HG02588 (cell line): ENCODE measurements at regions not wholly inside any gene's neighbourhood (a gene's known extent, or its start where the extent isn't known, plus 50 kb on each side); places are given as distances from the start of the nearest gene placed in this dataset.

Experiments used
- ATAC-seq: cut with Tn5 transposase; IDR thresholded peaks from one replicate; pipeline ENCODE4 v1.9.1; 2021; ENCODE audit warnings: mild to moderate bottlenecking, moderate library complexity; ENCODE audit not compliant: unreplicated experiment

GRCh38 chr9:82538634-82539033 is 524.3 kb downstream of the RASEF start:
- ATAC-seq: no peak

DNA sequence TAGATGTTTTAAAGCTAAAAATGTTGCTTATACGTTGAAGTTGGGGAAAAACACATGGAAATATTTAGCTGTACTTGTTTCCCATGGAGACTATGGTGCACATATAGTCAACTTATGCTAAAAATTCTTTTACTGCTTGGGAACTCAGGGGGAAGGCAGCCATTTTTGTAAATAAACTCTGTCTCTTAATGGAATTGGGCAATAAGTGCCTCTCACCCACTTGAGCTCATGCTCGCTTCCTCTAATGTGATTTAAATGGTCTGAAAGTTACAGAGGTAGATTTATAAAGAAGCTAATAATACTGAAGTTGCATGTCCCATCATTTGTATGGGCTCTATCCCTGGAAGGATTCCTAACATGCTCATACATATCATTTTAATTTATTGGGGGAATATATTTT is 523.8 kb downstream of the RASEF start:
- no peak for ATAC-seq

DNA sequence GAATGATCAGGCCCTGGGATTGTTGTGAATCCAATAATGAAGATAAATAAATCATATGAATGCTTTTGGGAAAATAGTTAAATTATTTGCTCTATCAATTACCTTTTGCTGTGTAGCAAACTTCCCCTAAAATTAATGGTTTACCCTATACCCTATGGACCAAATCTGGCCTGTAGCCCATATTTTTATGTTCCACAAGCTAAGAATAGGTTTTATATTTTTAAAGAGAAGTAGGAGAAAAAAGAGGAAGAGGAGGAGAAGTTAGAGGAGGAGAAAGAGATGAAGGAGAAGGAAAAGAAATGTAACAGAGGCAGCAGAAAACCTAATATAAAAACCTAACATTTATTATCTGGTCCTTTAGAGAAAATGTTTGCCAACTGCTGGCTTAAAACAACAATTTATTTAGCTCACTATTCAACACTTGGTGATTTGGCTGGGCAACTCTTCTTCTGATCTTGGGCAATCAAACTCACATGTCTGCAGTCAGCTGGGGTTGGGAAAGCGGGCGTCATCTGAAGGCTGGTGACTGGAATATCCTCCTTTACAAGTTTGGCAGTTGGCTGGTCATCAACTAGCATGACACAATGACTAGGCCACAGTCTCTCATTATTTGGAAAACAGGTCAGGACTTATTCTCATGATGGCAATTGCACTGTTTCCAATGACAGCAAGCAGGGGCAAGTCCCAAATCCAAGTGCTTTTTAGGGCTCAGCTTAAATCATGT is 522.9 kb downstream of the RASEF start:
- no peak for ATAC-seq

- ATAC-seq: no peak
Observed at GRCh38 chr9:82543726-82544125, 519.2 kb downstream of the RASEF start.

GRCh38 chr9:82546136-82546535 is 516.8 kb downstream of the RASEF start:
- ATAC-seq: no peak

- ATAC-seq: no peak
Observed at GRCh38 chr9:82547995-82548394, 514.9 kb downstream of the RASEF start.

GRCh38 chr9:82549174-82549821 is 513.6 kb downstream of the RASEF start:
- ATAC-seq: no peak

GRCh38 chr9:82552784-82553183 is 510.2 kb downstream of the RASEF start:
- no peak for ATAC-seq

DNA sequence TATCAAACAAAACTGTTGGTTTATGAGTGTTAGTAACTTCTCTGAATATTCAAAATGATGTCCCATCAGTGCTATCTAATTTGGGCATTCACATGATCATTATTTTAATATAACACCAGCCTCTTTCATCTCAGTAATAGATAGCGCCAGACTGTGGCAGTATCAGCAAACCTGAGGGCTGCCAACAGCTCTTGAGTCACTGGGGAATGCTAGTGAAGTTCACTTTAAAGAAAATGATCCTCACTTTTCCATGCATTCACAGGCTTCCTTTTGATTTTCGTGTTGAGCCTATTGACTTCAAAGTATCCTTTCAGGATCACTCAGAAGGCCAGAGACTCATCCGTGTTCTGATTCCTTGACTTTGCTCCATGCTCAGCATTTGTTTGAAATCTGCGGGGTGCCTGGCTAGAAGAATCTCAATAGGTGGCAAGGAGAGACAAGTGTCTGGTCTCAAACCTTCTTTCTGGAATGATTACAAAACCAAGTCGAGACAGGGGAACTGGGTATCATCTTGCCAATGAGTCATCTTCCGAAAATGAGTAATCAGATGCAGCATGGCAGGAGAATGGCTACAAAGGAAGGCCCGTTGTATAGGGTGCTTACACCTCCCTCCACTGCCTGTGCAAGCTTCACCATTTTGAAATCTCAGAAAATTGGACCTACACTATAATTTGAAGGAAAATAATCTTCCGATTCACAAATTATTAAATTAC is 509.1 kb downstream of the RASEF start:
- no peak for ATAC-seq

- ATAC-seq: no peak
Observed at GRCh38 chr9:82554381-82554780, 508.6 kb downstream of the RASEF start.

DNA sequence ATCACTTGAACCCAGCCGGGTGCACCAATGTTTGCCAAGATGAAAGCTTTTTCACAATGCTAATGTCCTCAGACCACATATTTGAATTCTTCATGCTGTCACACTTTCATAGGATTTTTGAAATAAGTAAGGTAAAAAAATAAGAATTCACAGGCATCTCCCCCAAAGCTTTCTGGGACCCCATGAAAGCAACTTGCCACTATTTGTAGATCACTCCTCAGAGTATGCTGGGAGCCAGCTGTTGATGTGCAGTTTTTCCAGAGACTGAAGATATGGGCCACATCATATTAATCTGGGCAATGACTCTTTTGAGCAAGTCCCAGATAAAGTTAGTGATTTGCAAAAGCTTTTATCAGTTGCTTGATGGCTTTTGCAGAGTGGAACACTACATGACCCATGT is 507.9 kb downstream of the RASEF start:
- no peak for ATAC-seq

- ATAC-seq: no peak
Observed at GRCh38 chr9:82555431-82556051, 507.4 kb downstream of the RASEF start.

DNA sequence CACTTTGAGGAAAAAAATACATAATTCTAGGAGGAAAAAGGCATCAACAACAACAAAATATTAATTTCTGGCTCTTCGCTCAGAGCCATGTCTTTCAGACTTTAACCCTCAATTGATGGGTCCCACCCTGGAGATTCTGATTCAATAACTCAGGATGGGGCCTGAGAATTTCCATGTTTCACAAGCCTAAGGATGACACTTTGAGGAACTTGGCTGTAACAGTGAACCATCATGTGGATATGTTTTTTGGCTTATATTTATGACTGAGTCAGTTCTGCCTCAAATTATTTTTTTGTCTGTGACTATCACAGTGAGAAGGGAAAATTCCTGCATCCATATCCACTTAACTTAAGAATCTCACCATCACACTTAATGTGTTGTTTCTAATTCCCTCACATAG is 504.6 kb downstream of the RASEF start:
- no peak for ATAC-seq

- no peak for ATAC-seq
Observed at GRCh38 chr9:82558855-82559630, 503.9 kb downstream of the RASEF start.

DNA sequence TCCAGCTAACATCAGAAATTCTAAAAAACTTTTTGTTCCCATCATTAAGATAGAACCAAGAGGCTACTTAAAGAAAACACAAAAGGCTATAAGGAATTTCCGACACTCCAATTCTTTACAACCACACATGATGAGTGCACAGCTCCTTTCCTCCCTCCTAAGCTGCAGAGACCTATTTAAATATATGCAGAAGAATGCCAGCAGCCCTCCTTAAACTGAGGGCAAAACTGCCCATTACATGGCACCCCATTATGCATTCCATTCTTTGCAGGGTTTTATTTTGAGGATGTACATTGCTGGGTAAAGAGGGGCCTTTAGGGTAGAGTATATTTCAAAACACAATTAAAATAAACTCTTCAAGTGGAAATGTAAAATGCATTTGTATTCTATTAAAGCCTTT is 502.9 kb downstream of the RASEF start:
- ATAC-seq: no peak

DNA sequence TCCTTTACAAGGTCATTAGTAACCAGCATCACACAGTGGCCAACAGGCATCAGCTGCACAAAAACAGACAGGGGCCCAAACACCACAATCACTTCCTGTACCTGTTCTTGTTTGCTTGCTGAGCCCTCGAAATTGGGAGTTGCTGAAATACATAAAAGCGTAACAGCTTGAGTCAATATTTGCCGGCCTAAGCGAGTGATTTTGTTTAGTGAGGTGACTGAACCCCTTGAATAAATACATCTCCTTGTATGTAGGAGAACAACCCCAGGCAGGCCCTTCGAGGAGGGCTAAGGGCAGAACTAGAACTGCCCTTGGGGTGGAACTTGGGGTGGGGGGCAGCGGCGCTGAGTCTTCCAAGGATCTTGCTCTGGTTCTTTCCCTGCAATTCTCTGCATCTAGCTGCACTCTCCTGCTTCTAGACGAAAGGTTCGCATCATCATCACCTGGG is 502.5 kb downstream of the RASEF start:
- ATAC-seq: no peak

GRCh38 chr9:82563094-82563493 is 499.8 kb downstream of the RASEF start:
- no peak for ATAC-seq

DNA sequence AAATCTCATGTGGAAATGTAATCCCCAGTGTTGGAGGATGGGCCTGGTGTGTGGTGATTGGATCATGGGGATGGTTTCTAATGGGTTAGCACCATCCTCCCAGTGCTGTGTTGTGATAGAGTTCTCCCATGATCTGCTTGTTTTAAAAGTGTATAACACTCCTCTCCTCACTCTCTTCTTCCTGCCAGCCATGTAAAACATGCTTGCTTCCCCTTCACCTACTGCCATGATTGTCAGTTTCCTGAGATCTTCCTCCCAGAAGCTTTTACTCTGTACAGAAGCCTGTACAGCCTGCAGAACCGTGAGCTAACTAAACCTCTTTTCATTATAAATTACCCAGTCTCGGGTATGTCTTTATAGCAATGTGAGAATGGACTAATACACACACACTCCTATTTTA is 499.1 kb downstream of the RASEF start:
- ATAC-seq: no peak

DNA sequence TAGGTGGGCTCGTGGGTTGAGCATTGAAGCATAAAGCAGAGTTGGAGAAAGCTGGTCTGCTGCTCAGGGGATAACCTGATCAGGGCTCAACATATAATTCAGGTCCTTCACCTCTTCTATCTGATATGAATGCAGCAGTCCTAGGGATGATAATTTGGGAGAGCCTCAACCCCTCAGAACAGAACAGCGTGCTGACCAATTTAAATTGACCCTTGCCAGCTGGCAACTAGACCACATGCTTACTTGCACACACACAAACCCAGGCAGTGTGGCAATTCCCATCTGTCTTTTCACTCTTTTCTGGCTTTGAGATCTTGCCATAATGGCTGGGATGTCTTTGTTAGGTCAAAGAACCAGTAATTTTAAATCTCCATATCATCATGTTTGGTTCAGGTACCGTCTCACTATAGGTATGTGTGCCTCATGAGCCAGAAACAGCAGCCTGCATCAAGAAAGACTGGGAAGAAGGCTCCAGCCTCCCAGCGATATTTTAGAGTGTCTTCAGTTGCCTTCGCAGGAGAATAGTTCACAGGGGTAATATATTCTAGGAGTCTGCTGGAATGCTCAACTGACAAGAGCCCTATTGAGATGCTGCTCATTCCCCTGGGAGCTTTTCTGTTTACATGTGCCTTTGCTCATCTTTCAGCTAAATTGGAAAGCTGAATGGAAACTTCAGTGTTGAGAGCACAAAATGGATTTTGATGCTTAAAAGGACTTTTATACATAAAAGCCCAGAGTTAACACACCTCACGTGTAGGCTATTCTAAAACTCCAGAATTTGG is 497.6 kb downstream of the RASEF start:
- ATAC-seq: no peak

DNA sequence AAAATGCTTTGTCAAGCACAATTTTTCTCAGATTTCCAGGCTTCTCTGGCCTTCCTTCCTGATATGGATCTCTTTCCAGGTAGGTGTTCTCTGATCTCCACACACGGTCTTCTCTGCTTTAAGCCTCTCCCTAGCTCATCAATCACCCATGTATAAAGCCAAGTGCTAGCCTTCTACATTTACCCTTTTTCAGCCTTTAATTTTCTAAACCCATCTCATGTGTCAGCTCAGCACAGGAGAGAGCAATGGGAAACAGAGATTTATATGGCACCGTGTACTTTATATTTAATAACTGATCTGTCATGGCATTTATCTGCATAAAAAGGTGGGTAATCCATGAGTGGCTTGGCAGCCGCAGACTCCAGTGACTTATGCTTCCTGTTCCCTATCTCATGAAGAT is 495.0 kb downstream of the RASEF start:
- no peak for ATAC-seq
